Tibial nerve (tissue), 4 donors: ENCODE measurements at regions not wholly inside any gene's neighbourhood (a gene's known extent, or its start where the extent isn't known, plus 50 kb on each side); places are given as distances from the start of the nearest gene placed in this dataset.

Source experiments
- DNase-seq, 2 donors: peaks; one replicate each; pipeline ENCODE4 v3.0.0-alpha.2; 2019; ENCODE audit warnings: low spot score in 2 of 2
- H3K27ac ChIP-seq, 4 donors: fragments of 200-600 bp; sonication (generic) in 3 of 4; one replicate each; pipeline ENCODE4 v1.5.1; 2017 to 2019; ENCODE audit warnings: mild to moderate bottlenecking in 1 of 4
- H3K27me3 ChIP-seq, 2 donors: fragments of 200-600 bp; sonication (generic) in 1 of 2; one replicate each; pipeline versions ENCODE4 v1.5.1 to v1.6.0; 2017 to 2019
- H3K36me3 ChIP-seq, 3 donors: fragments of 200-600 bp; sonication (generic); one replicate each; pipeline ENCODE4 v1.5.1; 2018 to 2019
- H3K4me1 ChIP-seq, 4 donors: fragments of 200-600 bp; sonication (generic) in 3 of 4; one replicate each; pipeline ENCODE4 v1.5.1; 2017 to 2019
- H3K4me3 ChIP-seq, 4 donors: fragments of 200-600 bp; sonication (generic) in 3 of 4; one replicate each; pipeline ENCODE4 v1.5.1; 2017 to 2019; ENCODE audit warnings: mild to moderate bottlenecking in 1 of 4, moderate library complexity in 1 of 4
- H3K9me3 ChIP-seq, 4 donors: fragments of 200-600 bp; sonication (generic) in 3 of 4; one replicate each; pipeline ENCODE4 v1.5.1; 2017 to 2019
- EP300 ChIP-seq, 2 donors: sonication (generic); formaldehyde crosslinking; IDR thresholded peaks; one replicate each; pipeline ENCODE4 v1.6.1; 2017; ENCODE audit warnings: antibody characterized with exemption in 2 of 2, mild to moderate bottlenecking in 1 of 2
- POLR2A ChIP-seq, 2 donors: fragments of 450-650 bp; IDR thresholded peaks; one replicate each; pipeline ENCODE4 v1.6.1; 2017; ENCODE audit warnings: antibody characterized with exemption in 2 of 2, mild to moderate bottlenecking in 2 of 2, moderate library complexity in 2 of 2
- WGBS, 2 donors: methylation state at CpG; one replicate each; pipeline ENCODE4 v1.1.5; 2018; 5-methylcytosine and 5-hydroxymethylcytosine counted together
- TF ChIP-seq, protein P1 (sequence below), 5 experiments: fragments of 200-600 bp in 3 of 5; fragments of 450-650 bp in 2 of 5; sonication (generic) in 3 of 5; IDR thresholded peaks; one replicate each; pipeline ENCODE4 v1.5.1; 2016 to 2019; ENCODE audit warnings: antibody characterized with exemption in 5 of 5, mild to moderate bottlenecking in 3 of 5, moderate library complexity in 2 of 5

DNA sequence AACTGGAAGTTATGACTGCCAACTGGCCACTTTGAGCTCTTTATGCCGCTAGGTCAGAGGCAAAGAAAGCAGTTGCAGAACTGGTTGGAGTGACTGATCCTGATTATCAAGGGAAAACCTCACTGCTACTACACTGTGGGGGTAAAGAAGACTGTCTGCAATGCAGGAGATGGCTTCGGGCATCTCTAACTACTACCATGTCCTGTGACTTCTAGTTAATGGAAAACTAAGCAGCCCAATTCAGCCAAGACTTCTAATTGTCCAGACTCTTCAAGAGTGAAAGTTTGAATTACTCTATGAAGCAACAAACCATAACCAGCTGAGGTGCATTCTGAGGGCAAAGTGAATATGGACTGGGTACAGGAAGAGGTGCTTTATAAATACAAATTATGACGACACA, 773.6 kb upstream of the SLC35B3 start:
- WGBS, 2 donors, result 64 to 69% methylated on average over 3 of the region's 3 CpGs
- DNase-seq, result no peak
- no peak for TF ChIP-seq POLR2A (IDR thresholded peaks at IDR 0.05)
- TF ChIP-seq EP300 (IDR thresholded peaks at IDR 0.05), result no peak
- TF ChIP-seq, protein P1, sequence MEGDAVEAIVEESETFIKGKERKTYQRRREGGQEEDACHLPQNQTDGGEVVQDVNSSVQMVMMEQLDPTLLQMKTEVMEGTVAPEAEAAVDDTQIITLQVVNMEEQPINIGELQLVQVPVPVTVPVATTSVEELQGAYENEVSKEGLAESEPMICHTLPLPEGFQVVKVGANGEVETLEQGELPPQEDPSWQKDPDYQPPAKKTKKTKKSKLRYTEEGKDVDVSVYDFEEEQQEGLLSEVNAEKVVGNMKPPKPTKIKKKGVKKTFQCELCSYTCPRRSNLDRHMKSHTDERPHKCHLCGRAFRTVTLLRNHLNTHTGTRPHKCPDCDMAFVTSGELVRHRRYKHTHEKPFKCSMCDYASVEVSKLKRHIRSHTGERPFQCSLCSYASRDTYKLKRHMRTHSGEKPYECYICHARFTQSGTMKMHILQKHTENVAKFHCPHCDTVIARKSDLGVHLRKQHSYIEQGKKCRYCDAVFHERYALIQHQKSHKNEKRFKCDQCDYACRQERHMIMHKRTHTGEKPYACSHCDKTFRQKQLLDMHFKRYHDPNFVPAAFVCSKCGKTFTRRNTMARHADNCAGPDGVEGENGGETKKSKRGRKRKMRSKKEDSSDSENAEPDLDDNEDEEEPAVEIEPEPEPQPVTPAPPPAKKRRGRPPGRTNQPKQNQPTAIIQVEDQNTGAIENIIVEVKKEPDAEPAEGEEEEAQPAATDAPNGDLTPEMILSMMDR (IDR thresholded peaks at IDR 0.05), result no peak
- Histone ChIP-seq H3K27ac (no peak overlapping the region), H3K9me3 (peaks cover 0 to 13% (median 4%) of the 10 kb centered on the region in 4 donors), H3K4me3 (no peak overlapping the region), H3K27me3 (no peaks in the 10 kb centered on the region), H3K4me1 (no peaks in the 10 kb centered on the region), H3K36me3 (no peaks in the 10 kb centered on the region)

DNA sequence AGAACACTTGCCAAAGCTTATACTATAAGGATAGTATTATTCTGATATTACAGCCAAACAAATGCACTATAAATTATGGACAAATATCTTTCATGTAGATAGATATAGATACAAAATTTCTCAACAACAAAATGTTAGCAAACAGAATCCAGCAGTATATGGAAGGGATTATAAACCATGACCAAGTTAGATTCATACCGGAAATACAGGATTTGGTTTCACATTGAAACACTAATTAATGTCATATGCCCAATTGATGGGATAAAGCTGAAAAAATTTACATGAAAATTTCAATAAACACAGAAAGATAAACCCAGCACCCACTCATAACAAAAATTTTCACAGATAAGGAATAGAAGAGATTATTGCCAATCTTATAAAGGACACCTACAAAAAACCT, 770.3 kb upstream of the SLC35B3 start:
- peaks cover 0 to 13% (median 5%) of the 10 kb centered on the region in 4 donors for H3K9me3 ChIP-seq
- WGBS, 2 donors, result 91 to 92% methylated on average over 1 of the region's 1 CpG
- DNase-seq, result no peak

DNA sequence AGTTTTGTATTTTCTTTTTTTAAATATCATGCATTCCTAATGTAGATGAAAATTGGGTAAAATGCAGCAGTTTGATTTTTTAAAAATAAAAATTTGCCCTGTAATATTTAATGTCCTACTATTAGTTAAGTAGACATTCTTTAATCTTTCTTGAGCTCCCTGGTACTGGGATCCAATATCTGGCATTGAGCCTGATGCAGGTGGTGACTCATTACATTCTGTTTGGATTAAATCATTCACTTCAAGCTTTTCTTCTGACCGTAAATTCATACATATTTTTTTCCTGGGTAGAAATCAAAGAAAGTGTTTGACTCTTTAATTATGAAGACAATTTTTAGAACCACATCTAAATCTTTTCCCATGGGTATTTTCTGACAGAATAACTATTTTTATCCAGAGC, 768.8 kb upstream of the SLC35B3 start:
- peaks cover 0 to 13% (median 5%) of the 10 kb centered on the region in 4 donors for H3K9me3 ChIP-seq
- no peak for DNase-seq
- no peaks in the 10 kb centered on the region for H3K4me1 ChIP-seq
- WGBS, 2 donors, result 46 to 71% methylated on average over 1 of the region's 1 CpG
- TF ChIP-seq POLR2A (IDR thresholded peaks at IDR 0.05) (no peak), EP300 (IDR thresholded peaks at IDR 0.05) (no peak)
- TF ChIP-seq, protein P1 (IDR thresholded peaks at IDR 0.05), result no peak
- H3K27me3 ChIP-seq, result no peaks in the 10 kb centered on the region
- no peaks in the 10 kb centered on the region for H3K36me3 ChIP-seq
- no peak overlapping the region for H3K27ac ChIP-seq
- H3K4me3 ChIP-seq, result no peak overlapping the region

More for the DNA sequence above, 770.3 kb upstream of the SLC35B3 start:
- H3K4me1 ChIP-seq, result no peaks in the 10 kb centered on the region
- no peak overlapping the region for H3K4me3 ChIP-seq
- H3K27ac ChIP-seq, result no peak overlapping the region
- TF ChIP-seq, protein P1 (IDR thresholded peaks at IDR 0.05), result no peak
- no peak for TF ChIP-seq POLR2A (IDR thresholded peaks at IDR 0.05)
- TF ChIP-seq EP300 (IDR thresholded peaks at IDR 0.05), result no peak
- no peaks in the 10 kb centered on the region for H3K27me3 ChIP-seq
- no peaks in the 10 kb centered on the region for H3K36me3 ChIP-seq

DNA sequence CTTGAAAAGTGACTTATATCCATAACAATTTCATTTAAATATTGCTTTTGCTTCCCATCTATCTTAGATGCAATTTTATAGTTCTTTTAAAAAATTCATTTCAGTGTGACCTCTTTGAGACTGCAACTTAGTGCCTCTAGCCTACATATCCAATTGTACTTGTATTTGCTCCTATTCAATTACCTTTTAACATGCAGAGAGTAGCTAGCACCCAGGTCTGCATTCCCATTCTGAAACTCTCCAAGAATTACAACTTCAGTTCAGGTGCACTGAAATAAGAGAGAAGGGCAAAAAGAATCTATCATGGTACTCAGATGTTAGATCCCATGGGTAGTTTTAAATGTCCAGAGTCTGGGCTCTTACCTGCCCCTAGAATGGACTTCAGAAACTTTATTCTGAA, 765.4 kb upstream of the SLC35B3 start:
- H3K36me3 ChIP-seq, result no peaks in the 10 kb centered on the region
- H3K27me3 ChIP-seq, result no peaks in the 10 kb centered on the region
- H3K9me3 ChIP-seq, result peaks cover 0 to 13% (median 5%) of the 10 kb centered on the region in 4 donors
- no peak overlapping the region for H3K27ac ChIP-seq
- H3K4me3 ChIP-seq, result no peak overlapping the region
- DNase-seq, result no peak
- no peak for TF ChIP-seq EP300 (IDR thresholded peaks at IDR 0.05)
- TF ChIP-seq, protein P1 (IDR thresholded peaks at IDR 0.05), result no peak
- no peaks in the 10 kb centered on the region for H3K4me1 ChIP-seq

DNA sequence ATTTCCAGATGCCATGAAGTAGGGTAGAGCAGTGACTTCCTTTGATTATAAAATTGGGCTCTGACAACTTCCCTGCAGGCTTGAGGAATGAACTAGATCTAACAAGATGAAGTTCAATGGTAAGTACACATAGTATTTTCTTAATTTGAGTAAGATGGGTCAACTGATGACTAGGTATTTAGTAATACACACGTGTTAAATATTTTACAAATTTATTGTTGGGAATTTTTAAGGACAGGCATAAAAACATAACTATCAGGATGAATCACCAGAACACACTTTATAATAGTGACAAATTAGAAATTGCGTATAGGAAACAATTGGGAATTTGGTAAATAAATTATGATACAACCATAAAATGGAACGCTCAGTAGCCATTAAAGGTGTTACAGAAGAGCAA, 762.4 kb upstream of the SLC35B3 start:
- Histone ChIP-seq H3K9me3 (no peaks in the 10 kb centered on the region), H3K4me3 (no peak overlapping the region), H3K36me3 (no peaks in the 10 kb centered on the region), H3K27me3 (no peaks in the 10 kb centered on the region), H3K27ac (no peak overlapping the region), H3K4me1 (no peaks in the 10 kb centered on the region)
- DNase-seq, result no peak
- WGBS, 2 donors, result 82 to 84% methylated on average over 3 of the region's 3 CpGs
- no peak for TF ChIP-seq EP300 (IDR thresholded peaks at IDR 0.05)
- TF ChIP-seq, protein P1 (IDR thresholded peaks at IDR 0.05), result no peak
- no peak for TF ChIP-seq POLR2A (IDR thresholded peaks at IDR 0.05)
